GM23338 (cell line): ENCODE measurements at regions not wholly inside any gene's neighbourhood (a gene's known extent, or its start where the extent isn't known, plus 50 kb on each side); places are given as distances from the start of the nearest gene placed in this dataset.

Experiments
- ATAC-seq: fragments of 200-7000 bp; cut with Tn5 transposase; 3 replicates; pipeline ENCODE4 v1.9.1; 2020
- DNase-seq: peaks from one replicate; pipeline ENCODE4 v3.0.0-alpha.2; 2015; ENCODE audit warnings: low spot score
- H2AFZ ChIP-seq: fragments of 200-600 bp; sonication (generic); 2 replicates; pipeline ENCODE4 v1.8.0; 2016; ENCODE audit warnings: antibody characterized with exemption, mild to moderate bottlenecking, moderate library complexity
- H3F3A ChIP-seq: fragments of 200-600 bp; sonication (generic); replicated peaks from 2 replicates; pipeline ENCODE4 v1.8.0; 2017; ENCODE audit warnings: antibody characterized with exemption, mixed run types, low read depth
- H3K27ac ChIP-seq: fragments of 200-600 bp; sonication (generic); 2 replicates; pipeline ENCODE4 v1.6.1; 2016; ENCODE audit warnings: low read depth
- H3K27me3 ChIP-seq: fragments of 200-600 bp; sonication (generic); 2 replicates; pipeline ENCODE4 v1.8.0; 2016; ENCODE audit warnings: mild to moderate bottlenecking, mixed run types, moderate library complexity; ENCODE audit not compliant: insufficient read depth
- H3K36me3 ChIP-seq: fragments of 200-600 bp; sonication (generic); 2 replicates; pipeline ENCODE4 v1.8.0; 2016; ENCODE audit warnings: mild to moderate bottlenecking; ENCODE audit not compliant: insufficient read depth
- H3K4me1 ChIP-seq: fragments of 200-600 bp; sonication (generic); 2 replicates; pipeline ENCODE4 v1.8.0; 2016; ENCODE audit warnings: mild to moderate bottlenecking, moderate library complexity; ENCODE audit not compliant: insufficient read depth
- H3K4me2 ChIP-seq: fragments of 200-600 bp; sonication (generic); 2 replicates; pipeline ENCODE4 v1.7.1; 2017; ENCODE audit warnings: mixed run types
- H3K4me3 ChIP-seq: fragments of 200-600 bp; sonication (generic); 2 replicates; pipeline ENCODE4 v1.6.1; 2016; ENCODE audit warnings: mixed run types
- H3K79me2 ChIP-seq: fragments of 200-600 bp; sonication (generic); replicated peaks from 2 replicates; pipeline ENCODE4 v1.8.0; 2017; ENCODE audit warnings: mild to moderate bottlenecking; ENCODE audit not compliant: insufficient read depth
- H3K9me2 ChIP-seq: fragments of 200-600 bp; sonication (generic); 2 replicates; pipeline ENCODE4 v1.8.0; 2017; ENCODE audit not compliant: insufficient read depth
- H4K20me1 ChIP-seq: fragments of 200-600 bp; sonication (generic); replicated peaks from 2 replicates; pipeline ENCODE4 v1.8.0; 2017; ENCODE audit warnings: mild to moderate bottlenecking; ENCODE audit not compliant: insufficient read depth
- H3K27ac Mint-ChIP-seq: 2 replicates; pipeline ENCODE4 v1.8.0; 2020; ENCODE audit warnings: inconsistent platforms, mild to moderate bottlenecking, moderate library complexity, mixed read lengths
- H3K27me3 Mint-ChIP-seq: 3 replicates; pipeline ENCODE4 v1.8.0; 2022; ENCODE audit warnings: low read depth, mild to moderate bottlenecking, moderate library complexity, mixed read lengths, inconsistent platforms; ENCODE audit not compliant: insufficient read depth, poor library complexity
- H3K36me3 Mint-ChIP-seq: 3 replicates; pipeline ENCODE4 v1.8.0; 2021; ENCODE audit warnings: low read depth, mild to moderate bottlenecking, inconsistent platforms, moderate library complexity, mixed read lengths
- H3K4me1 Mint-ChIP-seq: 3 replicates; pipeline ENCODE4 v1.8.0; 2020; ENCODE audit warnings: mild to moderate bottlenecking, inconsistent platforms, mixed read lengths
- H3K4me3 Mint-ChIP-seq: 3 replicates; pipeline ENCODE4 v1.8.0; 2021; ENCODE audit warnings: moderate library complexity, mild to moderate bottlenecking, inconsistent platforms, mixed read lengths
- H3K9me3 Mint-ChIP-seq: 3 replicates; pipeline ENCODE4 v1.8.0; 2020; ENCODE audit warnings: moderate library complexity, mild to moderate bottlenecking, inconsistent platforms, mixed read lengths
- CREB1 ChIP-seq: fragments of 250-450 bp; sonication (Bioruptor Pico); IDR thresholded peaks from 2 replicates; pipeline ENCODE4 v1.5.0; 2020; ENCODE audit warnings: low read depth, mild to moderate bottlenecking, moderate library complexity
- CTCF ChIP-seq, 2 experiments: fragments of 200-600 bp in 1 of 2; sonication (generic) in 1 of 2; conservative IDR thresholded peaks; 2 replicates each; pipeline versions ENCODE4 v1.5.1 to v1.6.1; 2016 to 2017; ENCODE audit warnings: antibody characterized with exemption in 2 of 2, low read depth in 2 of 2, mild to moderate bottlenecking in 2 of 2, moderate library complexity in 1 of 2
- EZH2 ChIP-seq: fragments of 200-600 bp; sonication (generic); IDR thresholded peaks from one replicate; pipeline ENCODE4 v1.8.0; 2017; ENCODE audit warnings: antibody characterized with exemption, mild to moderate bottlenecking, low read depth; ENCODE audit not compliant: unreplicated experiment
- JUNB ChIP-seq: IDR thresholded peaks from one replicate; pipeline ENCODE4 v1.6.1; 2016; ENCODE audit warnings: antibody characterized with exemption; ENCODE audit not compliant: unreplicated experiment
- NANOG ChIP-seq: IDR thresholded peaks from 2 replicates; pipeline ENCODE4 v1.6.1; 2016; ENCODE audit warnings: antibody characterized with exemption, borderline replicate concordance
- REST ChIP-seq: IDR thresholded peaks from one replicate; pipeline ENCODE4 v1.6.1; 2018; ENCODE audit warnings: antibody characterized with exemption; ENCODE audit not compliant: unreplicated experiment
- STAT1 ChIP-seq: IDR thresholded peaks from one replicate; pipeline ENCODE4 v1.6.1; 2016; ENCODE audit warnings: antibody characterized with exemption; ENCODE audit not compliant: unreplicated experiment
- ZNF114 ChIP-seq: fragments of 250-450 bp; sonication (Bioruptor Pico); IDR thresholded peaks from 2 replicates; pipeline ENCODE4 v1.5.0; 2020; ENCODE audit warnings: mild to moderate bottlenecking, moderate library complexity
- ZNF331 ChIP-seq: fragments of 250-450 bp; sonication (Bioruptor Pico); IDR thresholded peaks from 2 replicates; pipeline ENCODE4 v1.5.0; 2020; ENCODE audit warnings: low read depth, mild to moderate bottlenecking, moderate library complexity
- ZNF462 ChIP-seq: fragments of 250-450 bp; sonication (Bioruptor Pico); IDR thresholded peaks from 2 replicates; pipeline ENCODE4 v1.5.0; 2020; ENCODE audit warnings: mild to moderate bottlenecking, moderate library complexity

- ATAC-seq = no peak
- H3K27me3 Mint-ChIP-seq = no peaks in the 10 kb centered on the region
Measured at GRCh38 chr11:91104237-91104636, 881.4 kb upstream of the CHORDC1 start.

More at GRCh38 chr11:91104237-91104636, 881.4 kb upstream of the CHORDC1 start:
- Mint-ChIP-seq H3K27ac (peak overlapping the region; percentile 58), H3K4me3 (no peak overlapping the region), H3K4me1 (no peaks in the 10 kb centered on the region), H3K9me3 (no peaks in the 10 kb centered on the region), H3K36me3 (no peaks in the 10 kb centered on the region)
- H3K4me3 ChIP-seq = no peak overlapping the region
- no peaks in the 10 kb centered on the region for H3K36me3 ChIP-seq
- H3K9me2 ChIP-seq = no peaks in the 10 kb centered on the region
- H3K4me1 ChIP-seq = no peaks in the 10 kb centered on the region
- no peaks in the 10 kb centered on the region for H4K20me1 ChIP-seq
- H2AFZ ChIP-seq = no peak overlapping the region
- H3K27me3 ChIP-seq = no peaks in the 10 kb centered on the region
- H3K79me2 ChIP-seq = no peaks in the 10 kb centered on the region
- DNase-seq = no peak
- no peaks in the 10 kb centered on the region for H3F3A ChIP-seq
- no peak overlapping the region for H3K27ac ChIP-seq
- no peak overlapping the region for H3K4me2 ChIP-seq
- no peak for TF ChIP-seq CREB1 (CRISPR knock-in tag)
- no peak for TF ChIP-seq JUNB
- TF ChIP-seq ZNF462 = no peak
- no peak for TF ChIP-seq NANOG
- no peak for TF ChIP-seq ZNF331 (CRISPR knock-in tag)
- no peak for TF ChIP-seq REST
- no peak for TF ChIP-seq EZH2
- TF ChIP-seq CTCF (conservative IDR thresholded peaks at IDR 0.05; ENCODE audit: low read depth in 2 of 2) = no peak
- no peak for TF ChIP-seq ZNF114 (CRISPR knock-in tag)
- TF ChIP-seq STAT1 = no peak
